ENCODE measurements at regions not wholly inside any gene's neighbourhood (a gene's known extent, or its start where the extent isn't known, plus 50 kb on each side); places are given as distances from the start of the nearest gene placed in this dataset.

GRCh38 chr7:13792208-13792607 is 197.3 kb downstream of the ETV1 start:
- TF ChIP-seq CTCF (IDR thresholded peaks at IDR 0.05; ENCODE audit: borderline replicate concordance, extremely low read depth, insufficient read depth), result no peak
- Histone ChIP-seq H3K36me3 (ENCODE audit: control insufficient read depth in 2 of 3, insufficient read depth in 3 of 3, low read length in 3 of 3) (no peaks in the 10 kb centered on the region), H3K9ac (ENCODE audit: low read length in 3 of 3) (no peak overlapping the region), H3K4me1 (ENCODE audit: control insufficient read depth in 2 of 3, insufficient read depth in 2 of 3, low read depth in 1 of 3, low read length in 3 of 3) (no peaks in the 10 kb centered on the region), H3K4me3 (ENCODE audit: low read length in 3 of 3) (no peak overlapping the region), H3K27me3 (ENCODE audit: control insufficient read depth, insufficient read depth, low read length) (no peaks in the 10 kb centered on the region), H3K27ac (ENCODE audit: low read depth in 2 of 2, low read length in 2 of 2) (no peak overlapping the region), H3K9me3 (ENCODE audit: control insufficient read depth in 2 of 3, insufficient read depth in 1 of 3, low read length in 3 of 3) (no peaks in the 10 kb centered on the region)
- no peak for FAIRE-seq
- DNase-seq, result no peak
- intact Hi-C loops (cut with DNase I), result no loop called here

GRCh38 chr7:13793926-13794325 is 195.5 kb downstream of the ETV1 start:
- Histone ChIP-seq H3K4me3 (ENCODE audit: low read length in 3 of 3) (no peak overlapping the region), H3K36me3 (ENCODE audit: control insufficient read depth in 2 of 3, insufficient read depth in 3 of 3, low read length in 3 of 3) (no peaks in the 10 kb centered on the region), H3K9ac (ENCODE audit: low read length in 3 of 3) (no peak overlapping the region), H3K4me1 (ENCODE audit: control insufficient read depth in 2 of 3, insufficient read depth in 2 of 3, low read depth in 1 of 3, low read length in 3 of 3) (no peaks in the 10 kb centered on the region), H3K27ac (ENCODE audit: low read depth in 2 of 2, low read length in 2 of 2) (no peak overlapping the region), H3K9me3 (ENCODE audit: control insufficient read depth in 2 of 3, insufficient read depth in 1 of 3, low read length in 3 of 3) (no peaks in the 10 kb centered on the region), H3K27me3 (ENCODE audit: control insufficient read depth, insufficient read depth, low read length) (no peaks in the 10 kb centered on the region)
- FAIRE-seq, result no peak
- DNase-seq, result no peak
- no peak for TF ChIP-seq CTCF (IDR thresholded peaks at IDR 0.05; ENCODE audit: borderline replicate concordance, extremely low read depth, insufficient read depth)
- intact Hi-C loops (cut with DNase I), result no loop called here

- H3K9ac ChIP-seq (ENCODE audit: low read length in 3 of 3), result no peak overlapping the region
- no peaks in the 10 kb centered on the region for H3K27me3 ChIP-seq (ENCODE audit: control insufficient read depth, insufficient read depth, low read length)
- intact Hi-C loops (cut with DNase I), result no loop called here
- DNase-seq (no peak), FAIRE-seq (no peak)
- no peak overlapping the region for H3K27ac ChIP-seq (ENCODE audit: low read depth in 2 of 2, low read length in 2 of 2)
- H3K36me3 ChIP-seq (ENCODE audit: control insufficient read depth in 2 of 3, insufficient read depth in 3 of 3, low read length in 3 of 3), result no peaks in the 10 kb centered on the region
- TF ChIP-seq CTCF (IDR thresholded peaks at IDR 0.05; ENCODE audit: borderline replicate concordance, extremely low read depth, insufficient read depth), result no peak
- no peak overlapping the region for H3K4me3 ChIP-seq (ENCODE audit: low read length in 3 of 3)
- no peaks in the 10 kb centered on the region for H3K9me3 ChIP-seq (ENCODE audit: control insufficient read depth in 2 of 3, insufficient read depth in 1 of 3, low read length in 3 of 3)
- no peaks in the 10 kb centered on the region for H3K4me1 ChIP-seq (ENCODE audit: control insufficient read depth in 2 of 3, insufficient read depth in 2 of 3, low read depth in 1 of 3, low read length in 3 of 3)
These were observed 194.9 kb downstream of the ETV1 start for GRCh38 chr7:13794581-13794980.

- H3K27me3 ChIP-seq (ENCODE audit: control insufficient read depth, insufficient read depth, low read length), result no peaks in the 10 kb centered on the region
- intact Hi-C loops (cut with DNase I), result no loop called here
- no peaks in the 10 kb centered on the region for H3K4me1 ChIP-seq (ENCODE audit: control insufficient read depth in 2 of 3, insufficient read depth in 2 of 3, low read depth in 1 of 3, low read length in 3 of 3)
- H3K9ac ChIP-seq (ENCODE audit: low read length in 3 of 3), result no peak overlapping the region
- H3K27ac ChIP-seq (ENCODE audit: low read depth in 2 of 2, low read length in 2 of 2), result no peak overlapping the region
- H3K36me3 ChIP-seq (ENCODE audit: control insufficient read depth in 2 of 3, insufficient read depth in 3 of 3, low read length in 3 of 3), result no peaks in the 10 kb centered on the region
- no peak for TF ChIP-seq CTCF (IDR thresholded peaks at IDR 0.05; ENCODE audit: borderline replicate concordance, extremely low read depth, insufficient read depth)
- H3K9me3 ChIP-seq (ENCODE audit: control insufficient read depth in 2 of 3, insufficient read depth in 1 of 3, low read length in 3 of 3), result no peaks in the 10 kb centered on the region
- DNase-seq, result no peak
- H3K4me3 ChIP-seq (ENCODE audit: low read length in 3 of 3), result no peak overlapping the region
- no peak for FAIRE-seq
These were observed 191.9 kb downstream of the ETV1 start for GRCh38 chr7:13797545-13797944.
